GM23248 (cell line): ENCODE measurements at regions not wholly inside any gene's neighbourhood (a gene's known extent, or its start where the extent isn't known, plus 50 kb on each side); places are given as distances from the start of the nearest gene placed in this dataset.

Experiments
- EZH2 ChIP-seq: fragments of 200-600 bp; sonication (generic); IDR thresholded peaks from 2 replicates; pipeline ENCODE4 v1.6.1; 2018; ENCODE audit warnings: antibody characterized with exemption, mild to moderate bottlenecking; ENCODE audit not compliant: insufficient read depth, poor library complexity, severe bottlenecking
- EZH2phosphoT487 ChIP-seq: fragments of 200-600 bp; sonication (generic); IDR thresholded peaks from 2 replicates; pipeline ENCODE4 v1.6.1; 2018; ENCODE audit warnings: antibody characterized with exemption, moderate library complexity, mild to moderate bottlenecking, low read depth; ENCODE audit not compliant: insufficient read depth

- TF ChIP-seq EZH2: no peak
- no peak for TF ChIP-seq EZH2phosphoT487
Observed at GRCh38 chr6:54467384-54467783, 159.1 kb downstream of the TINAG start.
